ENCODE measurements at regions not wholly inside any gene's neighbourhood (a gene's known extent, or its start where the extent isn't known, plus 50 kb on each side); places are given as distances from the start of the nearest gene placed in this dataset.
"Not testable (repeated sequence)": the region's sequence is repeated elsewhere in the genome, so short reads cannot be mapped to it uniquely, and the experiment has no call there.

DNA sequence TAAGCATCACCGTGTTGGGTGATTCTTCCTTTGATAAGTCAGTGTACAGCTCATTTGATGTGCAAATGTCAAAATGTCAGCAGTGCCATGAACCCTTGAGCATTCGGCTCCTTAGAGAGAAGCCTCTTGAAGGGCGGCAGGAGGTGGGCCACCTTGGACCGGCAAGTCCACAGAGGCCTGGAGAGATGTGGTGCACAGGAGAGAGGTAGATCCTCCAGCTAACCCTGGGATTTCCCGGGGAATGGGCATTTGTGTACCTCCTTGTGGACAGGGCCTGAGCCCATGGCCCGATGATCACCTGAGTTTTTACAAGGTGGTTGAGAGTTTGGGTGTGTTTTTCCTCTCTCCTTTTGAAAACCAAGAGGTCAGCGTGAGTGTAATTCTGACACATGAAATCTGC, 133.2 kb upstream of the RCN1 start:
- DNase-seq, result no peak

DNA sequence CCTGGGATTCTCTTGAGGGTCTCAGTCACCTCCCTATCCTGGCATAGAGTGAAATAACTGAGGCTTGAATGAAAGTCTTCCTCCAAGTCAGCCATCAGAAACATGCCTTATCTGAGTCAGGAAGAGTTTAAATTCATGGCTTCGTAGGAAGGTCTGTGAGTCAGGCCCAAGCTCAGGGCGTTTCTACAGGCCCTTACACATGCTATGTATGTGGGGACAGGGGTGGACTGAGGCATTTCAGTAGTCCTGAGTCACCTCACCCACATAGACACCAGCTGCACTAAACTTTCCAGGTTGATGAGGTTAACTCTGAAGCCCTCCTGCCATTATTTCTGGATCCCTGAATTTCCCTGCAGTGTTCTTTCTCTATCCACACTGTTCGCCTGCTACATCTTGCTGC, 134.6 kb upstream of the RCN1 start:
- no peak for DNase-seq

DNA sequence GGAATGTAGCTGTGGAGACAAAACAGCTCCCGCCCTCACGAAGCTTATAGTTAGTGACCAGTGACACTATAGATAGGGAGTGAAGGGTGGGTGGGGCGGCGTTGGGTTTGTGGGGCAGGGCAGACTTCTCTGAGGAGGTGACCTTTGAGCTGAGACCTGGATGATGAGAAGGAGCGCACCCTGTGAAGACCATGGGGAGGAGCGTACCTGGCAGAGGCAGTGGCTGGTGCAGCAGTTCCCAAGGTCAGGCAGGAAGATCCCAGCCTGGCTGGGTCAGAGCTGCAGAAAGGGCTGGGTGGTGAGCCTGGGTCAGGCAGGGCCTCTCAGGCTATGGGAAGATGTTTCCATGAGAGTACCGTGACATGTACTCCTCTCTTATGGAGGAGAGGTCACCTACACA, 135.0 kb upstream of the RCN1 start:
- no peak for DNase-seq

DNA sequence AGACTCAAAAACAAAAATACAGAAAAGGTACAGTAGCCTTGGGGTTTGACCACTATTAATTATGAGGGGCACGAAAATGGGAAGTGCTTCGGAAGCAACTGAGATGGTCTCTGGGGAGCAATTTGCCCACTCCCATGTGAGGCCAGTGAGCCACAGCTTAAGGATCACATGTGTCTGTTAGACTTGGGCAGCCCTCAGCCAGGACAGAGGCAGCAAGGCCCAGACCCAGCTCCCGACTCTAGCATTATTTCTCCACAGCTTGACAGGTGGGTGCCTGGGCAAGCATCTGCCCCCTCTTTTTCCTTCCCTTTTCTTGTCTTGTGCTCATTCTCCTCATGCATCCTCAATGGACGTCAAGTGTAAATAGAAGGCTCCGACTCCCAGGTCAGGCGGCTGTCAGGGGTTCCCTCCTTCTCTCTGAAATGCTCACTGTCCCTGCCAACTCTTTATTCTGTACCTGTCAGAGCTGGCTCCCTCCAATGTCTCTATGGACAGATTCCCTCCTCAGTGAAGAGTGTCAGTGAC, 137.0 kb upstream of the RCN1 start:
- no peak for DNase-seq

DNA sequence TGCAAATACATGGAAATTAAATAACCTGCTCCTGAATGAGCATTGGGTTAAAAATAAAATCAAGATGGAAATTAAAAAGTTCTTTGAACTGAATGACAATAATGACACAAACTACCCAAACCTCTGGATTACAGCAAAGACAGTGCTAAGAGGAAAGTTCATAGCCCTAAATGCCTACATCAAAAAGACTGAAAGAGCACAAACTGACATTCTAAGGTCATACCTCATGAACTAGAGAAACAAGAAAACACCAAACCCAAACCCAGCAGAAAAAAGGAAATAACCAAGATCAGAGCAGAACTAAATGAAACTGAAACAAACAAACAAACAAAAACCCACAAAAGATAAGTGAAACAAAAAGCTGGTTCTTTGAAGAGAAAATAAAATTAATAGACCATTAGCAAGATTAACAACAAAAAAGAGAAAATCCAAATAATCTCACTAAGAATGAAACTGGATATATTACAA, 138.6 kb upstream of the PAX6 start:
- DNase-seq, result not testable (repeated sequence)

DNA sequence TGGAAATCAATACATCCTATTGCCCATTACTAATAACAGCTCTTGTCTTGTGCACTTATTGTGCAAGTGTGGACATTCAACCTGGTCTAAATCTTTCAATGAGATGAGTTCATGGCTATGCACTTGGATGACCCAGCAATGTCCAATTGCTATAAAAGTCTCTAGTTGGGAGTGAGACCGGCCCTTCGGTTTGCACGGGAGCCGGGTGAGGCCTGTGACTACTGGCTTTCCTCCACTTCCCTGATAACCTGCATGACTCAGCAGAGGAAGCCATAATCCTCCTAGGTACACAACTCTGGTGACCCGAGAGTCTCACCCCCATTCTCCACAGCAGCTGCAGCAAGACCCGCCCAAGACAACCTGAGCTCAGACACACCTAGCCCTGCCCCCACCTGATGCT, 135.9 kb upstream of the PAX6 start:
- no peak for DNase-seq

DNA sequence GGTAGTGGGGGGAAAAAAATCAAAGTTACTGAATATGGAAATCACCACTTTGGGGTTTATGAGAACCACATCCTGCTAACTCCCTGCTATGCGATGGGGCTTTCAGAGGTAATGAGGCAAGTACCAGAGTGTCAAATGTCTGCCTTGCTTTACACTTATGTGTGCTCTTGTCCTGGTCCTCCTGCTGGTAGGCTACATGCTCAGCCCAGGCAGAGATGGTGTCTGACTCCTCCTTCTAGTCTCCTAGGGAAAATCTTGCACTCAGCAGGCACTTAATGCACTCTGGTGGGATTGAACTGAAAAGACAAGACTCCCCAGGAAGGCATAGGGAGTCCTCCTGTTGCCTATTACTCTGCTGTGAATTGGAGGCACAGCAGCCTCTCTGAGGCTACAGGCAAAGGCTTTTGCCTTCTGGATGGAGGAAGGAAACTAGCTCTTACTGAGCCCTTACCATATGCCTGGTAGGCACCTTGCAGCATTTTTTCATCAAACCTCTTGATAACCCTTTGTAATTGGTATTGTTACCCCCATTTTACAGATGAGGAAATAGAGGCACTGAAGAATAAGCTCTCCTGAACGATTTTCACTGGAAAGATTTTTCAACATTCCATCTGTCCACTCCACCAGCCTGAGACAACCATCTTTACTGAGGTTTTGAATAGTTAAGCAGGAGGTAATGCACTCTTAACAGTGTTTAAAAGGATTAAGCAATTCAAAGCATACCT, 132.1 kb upstream of the PAX6 start:
- no peak for DNase-seq

DNA sequence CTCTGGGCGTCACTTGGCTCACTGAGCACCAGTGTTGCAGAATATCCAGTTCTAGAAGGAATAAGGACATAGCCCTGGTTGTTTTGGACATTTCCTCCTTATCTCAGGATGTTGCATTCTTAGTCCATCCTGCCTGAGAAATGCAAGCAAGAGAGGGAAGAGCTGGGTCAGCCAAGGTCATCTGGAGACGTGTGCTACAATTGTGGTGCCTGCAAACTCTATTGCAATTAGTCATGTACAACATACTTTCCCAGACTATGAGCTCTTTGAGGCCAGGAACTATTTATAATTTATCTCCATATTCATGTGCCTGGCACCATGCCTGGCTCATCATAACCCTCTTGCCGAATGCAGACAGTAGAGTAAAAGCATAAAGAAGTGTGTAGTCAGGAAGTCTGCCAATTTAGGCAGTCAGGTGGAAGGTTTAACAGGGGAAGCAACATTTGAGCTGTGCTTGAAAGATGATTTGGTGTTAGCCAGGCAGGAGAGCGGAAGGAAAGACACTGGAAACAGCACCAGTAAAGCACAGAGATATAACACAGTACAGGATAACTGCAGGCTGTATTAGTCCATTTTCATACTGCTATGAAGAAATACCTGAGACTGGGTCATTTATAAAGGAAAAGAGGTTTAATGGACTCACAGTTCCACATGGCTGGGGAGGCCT, 129.4 kb upstream of the PAX6 start:
- DNase-seq, result no peak

DNA sequence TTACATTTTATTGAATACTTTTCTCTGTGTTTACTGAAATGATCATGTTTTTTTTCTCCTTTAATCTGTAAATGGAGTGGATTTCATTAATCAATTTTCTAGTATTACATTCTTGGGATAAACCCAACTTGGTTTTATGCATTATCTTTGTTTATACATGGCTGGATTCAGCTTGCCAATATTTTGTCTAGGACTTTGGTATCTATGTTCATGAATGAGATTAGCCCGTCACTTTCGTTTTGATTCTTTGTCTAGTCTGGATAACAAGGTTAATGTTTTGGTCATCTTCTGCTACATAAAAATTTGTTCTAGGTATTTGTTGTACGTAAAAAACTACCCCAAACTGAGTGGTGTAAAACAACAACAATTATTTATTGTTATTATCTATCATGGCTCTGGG, 127.9 kb upstream of the PAX6 start:
- DNase-seq, result no peak

DNA sequence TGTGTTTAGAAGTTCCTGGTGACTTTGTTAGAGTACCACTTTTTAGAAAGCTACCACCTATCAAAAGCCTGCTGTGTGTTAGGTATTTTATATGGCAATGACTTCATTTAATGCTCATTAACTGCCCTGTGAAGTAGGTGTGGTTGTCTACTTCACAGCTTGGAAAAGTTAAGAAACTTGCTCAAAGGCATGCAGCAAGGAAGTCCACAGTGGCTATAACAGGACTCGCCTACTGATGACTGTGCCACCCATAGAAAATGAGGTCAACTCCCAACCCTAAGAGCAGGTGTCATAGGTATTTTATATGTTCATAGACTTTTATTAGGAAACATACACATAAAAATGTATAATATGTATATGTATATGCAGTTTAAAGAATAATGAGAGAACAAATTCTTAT, 125.2 kb upstream of the PAX6 start:
- no peak for DNase-seq

DNA sequence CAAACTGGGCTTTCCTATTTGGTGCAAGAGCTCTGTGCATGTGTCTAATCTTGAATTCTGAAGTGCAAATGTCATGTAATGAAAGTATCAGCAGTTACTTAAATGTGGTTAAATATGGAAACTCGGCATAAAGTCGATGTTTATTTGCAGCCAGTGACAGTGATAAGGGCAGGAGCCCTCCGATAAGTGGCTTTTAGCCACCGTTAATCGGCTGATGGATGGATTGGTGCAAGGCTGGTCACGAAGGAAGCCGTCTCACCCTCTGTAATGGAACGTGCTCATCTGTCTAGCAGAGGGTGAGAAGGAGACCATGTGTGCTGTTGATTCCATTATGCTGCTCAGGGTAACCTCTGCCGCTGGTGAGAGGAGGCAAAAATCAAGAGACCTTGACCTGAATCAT, 121.8 kb upstream of the PAX6 start:
- no peak for DNase-seq

DNA sequence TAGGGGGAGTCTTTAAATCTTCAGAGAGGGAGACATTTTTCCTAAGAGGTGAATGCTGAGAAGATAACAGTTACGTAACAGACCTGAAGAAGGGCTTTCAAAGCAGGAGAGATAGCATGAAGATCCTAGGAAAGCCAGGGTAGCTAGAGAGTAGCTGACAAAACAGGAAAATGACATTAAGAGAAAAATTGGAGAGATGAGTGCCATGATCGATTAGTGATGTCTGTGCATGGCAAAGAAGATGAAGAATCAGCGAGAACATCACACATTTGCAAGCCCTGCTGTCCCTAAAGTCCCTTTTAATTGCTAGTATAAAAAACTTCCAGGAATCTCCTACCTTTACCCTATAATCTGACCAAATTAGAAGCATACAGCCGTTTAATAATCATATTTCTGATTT, 116.9 kb upstream of the PAX6 start:
- DNase-seq, result no peak

DNA sequence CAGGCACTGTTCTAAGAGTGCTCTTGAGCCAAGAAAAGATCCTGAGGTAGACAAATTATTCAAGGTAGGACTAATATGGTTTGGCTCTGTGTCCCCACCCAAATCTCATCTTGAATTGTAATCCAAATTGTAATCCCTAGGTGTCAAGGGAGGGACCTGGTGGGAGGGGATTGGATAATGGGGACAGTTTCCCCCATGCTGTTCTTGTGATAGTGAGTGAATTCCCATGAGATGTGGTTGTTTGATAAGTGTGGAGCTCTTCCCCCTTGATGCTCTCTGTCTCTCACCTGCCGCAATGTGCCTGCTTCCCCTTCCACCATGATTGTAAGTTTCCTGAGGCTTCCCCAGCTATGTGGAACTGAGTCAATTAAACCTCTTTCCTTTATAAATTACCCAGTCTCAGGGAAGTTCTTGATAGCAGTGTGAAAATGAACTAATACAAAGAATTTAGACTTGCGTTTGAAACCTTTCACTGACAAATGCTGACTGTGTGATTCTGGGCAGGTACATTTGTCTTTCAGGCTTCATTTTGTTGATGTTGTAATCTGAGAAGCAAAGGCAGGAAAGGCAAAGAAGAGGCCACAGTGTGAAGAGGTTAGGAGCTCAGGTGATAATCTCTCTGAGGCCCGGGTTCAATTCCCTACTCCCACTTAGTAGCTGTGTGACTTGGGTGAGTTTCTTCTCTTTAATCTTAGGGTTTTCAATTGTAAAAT, 115.8 kb upstream of the PAX6 start:
- DNase-seq, result no peak

DNA sequence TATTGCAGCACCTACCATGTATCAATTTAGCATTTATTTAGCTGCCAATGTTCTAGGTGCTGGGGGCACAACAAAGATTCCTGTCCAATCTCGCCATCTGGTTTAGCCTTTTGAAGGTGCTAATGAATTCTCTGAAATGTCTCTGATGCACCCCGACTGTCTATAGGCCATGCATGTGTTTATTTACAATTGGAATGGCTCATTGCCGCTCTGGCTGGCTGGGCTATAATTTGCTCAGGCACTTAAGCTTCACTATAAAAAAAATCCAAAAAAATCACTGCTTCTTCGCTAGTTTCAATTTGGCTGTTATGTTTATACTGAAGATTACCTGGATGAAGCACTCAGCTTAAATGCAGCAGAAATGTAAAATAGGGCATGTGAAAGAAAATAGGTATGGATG, 115.0 kb upstream of the PAX6 start:
- no peak for DNase-seq

DNA sequence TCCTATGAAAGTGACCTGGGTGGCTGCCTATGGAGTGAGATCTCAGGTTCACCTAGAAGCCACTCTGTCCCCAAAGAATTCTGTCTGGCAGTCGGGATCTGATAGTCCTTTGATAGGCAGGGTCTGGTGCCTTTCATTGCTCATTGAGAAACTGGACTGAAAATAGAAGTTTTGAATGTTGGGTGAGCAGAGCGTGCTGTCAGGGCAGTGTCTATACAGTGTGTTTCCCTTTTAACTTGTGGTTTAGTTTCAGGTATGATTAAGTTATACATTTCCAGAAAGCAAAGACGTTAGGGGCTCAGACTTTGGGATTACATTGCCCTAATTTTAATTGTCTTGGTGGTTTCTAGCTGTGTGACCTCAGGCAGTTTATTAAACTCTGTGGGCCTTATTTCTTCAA, 111.3 kb upstream of the PAX6 start:
- DNase-seq, result no peak

DNA sequence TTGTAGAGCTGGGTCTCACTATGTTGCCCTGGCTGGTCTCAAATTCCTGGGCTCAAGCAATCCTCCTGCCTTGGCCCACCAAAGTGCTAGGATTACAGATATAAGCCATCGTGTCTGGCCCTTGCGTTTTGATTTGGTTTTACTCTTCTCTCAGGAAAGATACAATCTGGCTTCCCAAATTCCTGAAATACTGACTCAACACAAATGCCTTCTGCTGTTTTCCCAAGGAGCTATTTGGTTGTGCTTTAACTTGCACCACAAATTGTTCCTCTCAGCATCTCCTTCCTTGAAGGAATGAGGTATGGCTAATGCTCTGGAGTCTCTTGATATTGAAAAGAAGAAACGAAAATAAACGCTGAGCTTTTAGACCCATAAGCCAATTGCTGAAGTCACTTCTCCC, 110.0 kb upstream of the PAX6 start:
- no peak for DNase-seq

DNA sequence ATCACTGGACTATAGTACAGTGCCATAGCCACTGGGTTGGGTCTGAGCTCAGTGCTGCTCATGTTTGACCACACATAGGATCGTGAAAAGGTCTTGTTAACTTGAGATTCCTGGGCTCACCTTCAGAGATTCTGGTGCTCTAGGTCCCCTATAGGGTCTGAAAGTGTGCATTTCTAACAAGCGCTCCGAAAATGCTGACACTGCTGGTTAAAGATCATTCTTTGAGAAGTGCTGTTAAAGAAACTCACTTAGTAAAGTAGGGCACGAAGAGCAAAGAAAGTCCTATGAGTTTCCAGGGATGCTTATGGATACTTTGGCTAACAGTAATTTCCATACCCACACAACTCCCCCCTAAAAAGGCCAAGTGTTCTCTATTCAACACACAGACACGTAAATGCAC, 108.1 kb upstream of the PAX6 start:
- no peak for DNase-seq

DNA sequence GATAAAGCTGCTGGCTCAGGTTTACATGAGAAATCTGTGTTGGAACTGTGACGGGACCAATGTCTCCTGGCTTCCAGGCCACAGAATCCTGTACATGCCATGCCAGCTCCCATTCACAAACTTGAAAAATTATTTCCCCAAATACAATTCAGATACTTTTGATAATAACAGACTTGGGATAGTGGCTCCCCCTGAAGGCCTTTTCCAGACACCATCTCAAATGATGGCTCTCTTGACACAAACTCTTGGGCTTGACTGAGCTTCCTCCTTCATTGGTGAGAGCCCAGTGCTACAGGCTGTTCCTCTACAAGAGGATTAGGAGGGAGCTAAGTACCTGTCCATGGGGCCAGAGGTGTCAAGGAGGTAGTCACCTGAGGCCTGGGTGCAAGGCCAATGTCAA, 104.7 kb upstream of the PAX6 start:
- DNase-seq, result no peak

DNA sequence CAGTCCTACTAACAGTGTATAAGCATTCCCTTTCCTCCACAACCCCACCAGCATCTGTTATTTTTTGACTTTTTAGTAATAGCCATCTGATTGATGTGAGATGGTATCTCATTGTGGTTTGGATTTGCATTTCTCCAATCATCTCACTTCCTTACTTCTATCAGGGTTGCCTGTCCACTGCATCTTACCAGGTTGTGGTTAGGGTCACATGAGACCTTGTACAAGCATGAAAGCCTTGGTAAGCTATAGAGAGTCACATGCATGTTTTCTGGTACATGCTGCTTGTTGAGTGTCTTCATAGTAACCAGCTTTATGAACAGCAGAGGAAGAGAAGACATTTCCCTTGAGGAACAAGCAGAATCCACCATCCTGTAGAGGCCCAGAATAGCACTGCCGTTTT, 102.9 kb upstream of the PAX6 start:
- DNase-seq, result no peak

DNA sequence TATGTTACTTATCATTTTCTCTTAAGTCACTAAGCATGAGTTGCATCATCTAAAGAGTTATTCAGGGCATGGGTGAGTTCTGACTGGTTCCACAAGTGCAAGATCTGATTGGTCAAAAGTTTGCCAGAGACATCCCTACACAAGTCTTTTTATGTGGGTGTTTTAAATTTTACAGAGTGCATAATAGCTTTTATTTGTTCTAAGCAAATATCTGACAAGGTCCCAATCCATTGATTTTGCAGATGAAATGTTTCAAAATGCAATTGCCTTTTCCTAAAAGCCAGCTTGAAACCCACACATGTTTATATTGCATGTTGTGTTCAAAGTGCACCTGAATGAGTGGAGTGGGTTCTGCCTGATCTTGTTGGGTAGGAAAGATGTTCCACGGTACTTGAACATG, 101.7 kb upstream of the PAX6 start:
- no peak for DNase-seq

DNA sequence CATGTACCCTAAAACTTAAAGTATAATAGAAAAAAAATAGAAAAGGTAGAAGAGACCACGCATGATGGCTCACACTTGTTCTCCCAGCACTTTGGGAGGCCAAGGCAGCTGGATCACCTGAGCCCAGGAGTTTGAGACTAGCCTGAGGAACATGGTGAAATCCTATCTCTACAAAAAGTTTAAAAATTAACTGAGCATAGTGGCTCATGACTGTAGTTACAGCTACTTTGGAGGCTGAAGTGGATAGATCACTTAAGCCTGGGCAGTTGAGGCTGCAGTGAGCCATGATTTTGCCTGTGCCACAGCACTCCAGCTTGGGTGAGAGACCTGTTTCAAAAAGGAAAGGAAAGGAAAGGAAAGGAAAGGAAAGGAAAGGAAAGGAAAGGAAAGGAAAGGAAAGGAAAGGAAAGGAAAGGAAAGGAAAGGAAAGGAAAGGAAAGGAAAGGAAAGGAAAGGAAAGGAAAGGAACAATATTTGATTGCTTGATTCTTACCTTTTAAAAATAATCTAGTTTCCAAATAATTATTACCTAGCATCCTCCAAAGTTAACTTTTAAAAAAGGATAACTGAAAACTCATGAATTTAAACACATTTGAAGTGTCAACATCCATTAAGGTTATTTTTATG, 99.9 kb upstream of the PAX6 start:
- DNase-seq, result no peak

DNA sequence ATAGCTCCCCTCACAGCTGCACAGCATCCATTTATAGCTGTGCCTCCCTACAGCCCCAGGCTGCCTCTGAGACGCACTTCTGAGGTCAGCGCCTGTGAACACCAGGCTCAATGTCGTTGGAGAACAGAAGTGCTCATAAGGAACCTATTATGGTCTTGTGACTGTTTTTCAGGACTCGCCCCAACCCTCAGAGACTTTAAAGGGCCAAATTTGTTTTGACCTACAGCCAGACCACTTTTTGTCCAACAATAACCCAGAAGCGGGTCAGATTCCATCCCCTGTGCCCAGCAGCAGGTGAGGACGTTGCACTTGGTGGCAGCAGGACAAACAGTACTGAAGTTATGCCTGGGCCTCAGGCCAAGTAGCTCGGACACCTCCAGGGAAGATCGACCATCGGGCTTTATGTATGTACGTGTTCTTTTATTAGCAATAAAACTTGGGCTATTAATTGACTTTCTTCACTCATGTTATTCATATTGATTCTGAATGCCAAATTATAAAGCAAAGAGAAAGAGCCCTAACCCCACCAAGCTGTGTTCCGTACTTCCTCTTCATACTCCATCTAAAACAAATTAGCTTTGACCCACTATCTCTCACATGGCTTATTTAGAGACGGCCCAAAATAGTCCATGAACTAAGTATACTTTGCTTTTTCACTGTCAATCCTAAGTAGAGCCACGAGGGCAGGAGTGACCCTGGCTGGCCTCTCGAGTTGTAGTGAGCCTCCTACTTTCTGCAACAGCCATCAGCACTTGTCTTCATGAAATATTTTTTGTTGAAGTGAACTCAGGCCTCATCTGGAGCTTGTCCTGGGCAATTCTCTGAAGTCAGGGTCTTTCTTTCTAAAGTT, 92.3 kb upstream of the PAX6 start:
- peak; percentile 24 for DNase-seq
